OCI-LY7 (cell line): ENCODE measurements at regions not wholly inside any gene's neighbourhood (a gene's known extent, or its start where the extent isn't known, plus 50 kb on each side); places are given as distances from the start of the nearest gene placed in this dataset.

Experiments used
- BruUV-seq: library from RNA; stranded (reverse); fragments of 400-500 nt; replicated peaks from 2 replicates; lab custom pipeline; 2021; lab: Mats Ljungman, UMichigan
- CTCF ChIA-PET: fragments of 300-600 bp; sonication (Branson Sonifier 250); formaldehyde crosslinking; loops from one replicate; lab custom pipeline; 2022; ENCODE audit warnings: antibody characterized with exemption; ENCODE audit not compliant: unreplicated experiment; lab: Charles Lee
- POLR2A ChIA-PET: fragments of 300-600 bp; sonication (Branson Sonifier 250); formaldehyde crosslinking; loops from one replicate; lab custom pipeline; 2022; ENCODE audit warnings: antibody characterized with exemption; lab: Charles Lee
- DNase-seq: peaks from one replicate; pipeline ENCODE4 v3.0.0-alpha.2; 2015; ENCODE audit warnings: low spot score
- H2AFZ ChIP-seq: fragments of 200-600 bp; sonication (generic), shearing (Covaris generic); 2 replicates; pipeline ENCODE4 v1.6.1; 2014; ENCODE audit warnings: mild to moderate bottlenecking, antibody characterized with exemption, low read length, moderate library complexity
- H3K27ac ChIP-seq: fragments of 200-600 bp; sonication (generic); 2 replicates; pipeline ENCODE4 v1.5.1; 2014; ENCODE audit warnings: mixed run types, low read depth, mild to moderate bottlenecking, moderate library complexity, low read length, inconsistent platforms; ENCODE audit not compliant: poor library complexity, severe bottlenecking
- H3K36me3 ChIP-seq: fragments of 200-600 bp; sonication (generic); 2 replicates; pipeline ENCODE4 v1.6.1; 2014; ENCODE audit warnings: mild to moderate bottlenecking, antibody characterized with exemption, low read length, moderate library complexity, mixed read lengths; ENCODE audit not compliant: insufficient read depth
- H3K4me1 ChIP-seq: fragments of 200-600 bp; sonication (generic); 2 replicates; pipeline ENCODE4 v1.5.1; 2014; ENCODE audit warnings: mild to moderate bottlenecking, low read length; ENCODE audit not compliant: insufficient read depth, poor library complexity, severe bottlenecking
- H3K4me2 ChIP-seq: fragments of 200-600 bp; sonication (generic); 2 replicates; pipeline ENCODE4 v1.6.1; 2014; ENCODE audit warnings: mild to moderate bottlenecking, low read length
- H3K4me3 ChIP-seq: fragments of 200-600 bp; sonication (generic); 2 replicates; pipeline ENCODE4 v1.5.1; 2014; ENCODE audit warnings: mild to moderate bottlenecking, low read depth, low read length; ENCODE audit not compliant: poor library complexity, severe bottlenecking
- H3K79me2 ChIP-seq: fragments of 200-600 bp; sonication (generic); 2 replicates; pipeline ENCODE4 v1.6.1; 2016; ENCODE audit warnings: low read depth, mild to moderate bottlenecking, low read length, moderate library complexity, mixed read lengths; ENCODE audit not compliant: insufficient read depth
- H3K9me2 ChIP-seq: fragments of 200-600 bp; sonication (generic); 2 replicates; pipeline ENCODE4 v1.6.1; 2016; ENCODE audit warnings: mild to moderate bottlenecking, low read length, mixed read lengths; ENCODE audit not compliant: insufficient read depth
- H3K9me3 ChIP-seq: fragments of 200-600 bp; sonication (generic); 2 replicates; pipeline ENCODE4 v1.6.1; 2014; ENCODE audit warnings: mild to moderate bottlenecking, mixed run types, low read length, mixed read lengths
- H4K20me1 ChIP-seq: fragments of 200-600 bp; sonication (generic); 2 replicates; pipeline ENCODE4 v1.6.1; 2014; ENCODE audit warnings: mild to moderate bottlenecking, antibody characterized with exemption, low read length, moderate library complexity, mixed read lengths; ENCODE audit not compliant: insufficient read depth
- EZH2phosphoT487 ChIP-seq: fragments of 200-600 bp; sonication (generic); IDR thresholded peaks from 2 replicates; pipeline ENCODE4 v1.6.1; 2018; ENCODE audit warnings: low read depth, borderline replicate concordance, mild to moderate bottlenecking, mixed run types, antibody characterized with exemption, low read length, moderate library complexity, mixed read lengths
- intact Hi-C: fragments of 100-400 bp; cut with micrococcal nuclease; formaldehyde crosslinking; loops from one replicate; pipeline ENCODE4 v1.10.0; 2022; ENCODE audit not compliant: unreplicated experiment
- TF ChIP-seq, protein P1 (sequence below): fragments of 200-600 bp; sonication (generic); conservative IDR thresholded peaks from 2 replicates; pipeline ENCODE4 v1.5.1; 2014; ENCODE audit warnings: mild to moderate bottlenecking, antibody characterized with exemption, low read length, moderate library complexity, mixed read lengths

DNA sequence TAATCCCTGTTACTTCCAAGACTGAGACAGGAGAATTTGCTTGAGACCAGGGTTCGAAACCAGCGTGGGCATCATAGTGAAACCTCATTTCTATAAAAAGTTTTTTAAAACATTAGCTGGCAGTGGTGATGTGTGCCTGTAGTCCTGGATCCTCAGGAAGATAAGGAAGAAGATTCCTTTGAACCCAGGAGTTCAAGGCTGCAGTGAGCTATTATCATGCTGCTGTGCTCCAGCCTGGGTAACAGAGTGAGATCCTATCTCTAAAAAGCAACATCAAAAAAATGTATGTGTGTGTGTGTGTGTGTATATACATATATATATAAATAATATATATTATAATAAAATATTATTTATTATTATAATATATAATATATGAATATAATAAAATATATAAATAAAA is 1417.6 kb upstream of the CDH2 start:
- Histone ChIP-seq H3K4me2 (no peak overlapping the region), H2AFZ (no peak overlapping the region), H3K4me1 (no peaks in the 10 kb centered on the region), H4K20me1 (no peaks in the 10 kb centered on the region), H3K9me2 (no peaks in the 10 kb centered on the region), H3K79me2 (no peaks in the 10 kb centered on the region), H3K27ac (no peak overlapping the region), H3K4me3 (no peak overlapping the region), H3K36me3 (no peaks in the 10 kb centered on the region), H3K9me3 (no peaks in the 10 kb centered on the region)
- TF ChIP-seq, protein P1, sequence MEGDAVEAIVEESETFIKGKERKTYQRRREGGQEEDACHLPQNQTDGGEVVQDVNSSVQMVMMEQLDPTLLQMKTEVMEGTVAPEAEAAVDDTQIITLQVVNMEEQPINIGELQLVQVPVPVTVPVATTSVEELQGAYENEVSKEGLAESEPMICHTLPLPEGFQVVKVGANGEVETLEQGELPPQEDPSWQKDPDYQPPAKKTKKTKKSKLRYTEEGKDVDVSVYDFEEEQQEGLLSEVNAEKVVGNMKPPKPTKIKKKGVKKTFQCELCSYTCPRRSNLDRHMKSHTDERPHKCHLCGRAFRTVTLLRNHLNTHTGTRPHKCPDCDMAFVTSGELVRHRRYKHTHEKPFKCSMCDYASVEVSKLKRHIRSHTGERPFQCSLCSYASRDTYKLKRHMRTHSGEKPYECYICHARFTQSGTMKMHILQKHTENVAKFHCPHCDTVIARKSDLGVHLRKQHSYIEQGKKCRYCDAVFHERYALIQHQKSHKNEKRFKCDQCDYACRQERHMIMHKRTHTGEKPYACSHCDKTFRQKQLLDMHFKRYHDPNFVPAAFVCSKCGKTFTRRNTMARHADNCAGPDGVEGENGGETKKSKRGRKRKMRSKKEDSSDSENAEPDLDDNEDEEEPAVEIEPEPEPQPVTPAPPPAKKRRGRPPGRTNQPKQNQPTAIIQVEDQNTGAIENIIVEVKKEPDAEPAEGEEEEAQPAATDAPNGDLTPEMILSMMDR = no peak
- TF ChIP-seq EZH2phosphoT487 = no peak
- intact Hi-C loops = no loop called here
- no peak for DNase-seq
- ChIA-PET CTCF (no interaction called here), POLR2A (no interaction called here)
- BruUV-seq = no TSS peak

DNA sequence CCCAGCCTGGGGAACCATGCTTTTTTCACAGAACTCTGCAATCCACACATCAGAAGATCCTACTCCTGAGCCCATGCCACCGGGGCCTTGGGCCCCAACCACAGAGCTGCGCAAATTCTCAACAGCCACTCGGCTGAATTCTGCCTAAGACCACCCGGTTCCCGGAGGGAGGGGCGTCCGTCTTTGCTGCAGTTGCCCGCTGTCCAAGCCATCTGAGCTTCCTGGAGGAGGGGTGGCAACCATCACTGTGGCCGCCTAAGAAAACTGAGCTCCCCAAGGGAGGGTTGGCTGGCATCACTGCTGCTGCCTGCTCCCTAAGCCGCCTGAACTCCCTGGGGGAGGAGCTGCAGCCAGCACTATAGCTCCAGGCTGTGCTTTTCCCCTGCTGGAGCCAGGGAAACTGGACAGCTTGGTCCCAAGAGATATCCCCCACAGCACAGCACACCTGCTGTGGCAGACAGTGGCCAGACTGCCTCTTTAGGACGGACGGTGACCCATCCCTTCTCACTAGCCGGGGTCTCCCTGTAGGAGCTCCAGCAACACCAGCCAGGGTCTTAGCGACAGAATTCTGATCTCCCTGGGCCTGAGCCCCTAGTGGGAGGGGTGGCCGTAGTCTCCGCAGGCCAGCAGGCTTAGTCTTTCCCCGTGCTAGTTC is 1411.6 kb upstream of the CDH2 start:
- Histone ChIP-seq H3K79me2 (no peaks in the 10 kb centered on the region), H3K4me3 (no peak overlapping the region), H3K9me2 (no peaks in the 10 kb centered on the region), H3K4me1 (no peaks in the 10 kb centered on the region), H2AFZ (no peak overlapping the region), H3K27ac (no peak overlapping the region), H3K9me3 (no peaks in the 10 kb centered on the region), H3K36me3 (no peaks in the 10 kb centered on the region), H3K4me2 (no peak overlapping the region), H4K20me1 (no peaks in the 10 kb centered on the region)
- intact Hi-C loops = no loop called here
- ChIA-PET POLR2A (no interaction called here), CTCF (no interaction called here)
- DNase-seq = no peak
- TF ChIP-seq, protein P1 = no peak
- TF ChIP-seq EZH2phosphoT487 = no peak
- BruUV-seq = no TSS peak

DNA sequence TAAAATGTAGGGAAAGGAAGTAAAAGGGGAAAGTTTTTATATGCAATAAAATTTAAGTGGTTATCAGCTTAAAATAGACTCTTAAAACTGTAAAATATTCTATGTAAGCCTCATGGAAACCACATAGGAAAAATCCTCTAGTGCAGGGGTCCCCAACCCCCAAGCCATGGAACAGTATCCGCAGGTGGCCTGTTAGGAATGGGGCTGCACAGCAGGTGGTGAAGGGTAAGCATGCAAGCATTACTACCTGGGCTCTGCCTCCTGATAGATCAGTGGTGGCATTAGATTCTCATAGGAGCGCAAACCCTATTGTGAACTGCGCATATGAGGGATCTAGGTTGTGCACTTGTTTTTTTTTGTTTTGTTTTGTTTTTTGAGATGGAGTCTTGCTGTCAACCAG is 1409.3 kb upstream of the CDH2 start:
- no peak for DNase-seq
- no TSS peak for BruUV-seq
- no peaks in the 10 kb centered on the region for H3K79me2 ChIP-seq
- H4K20me1 ChIP-seq = no peaks in the 10 kb centered on the region
- no peak overlapping the region for H3K27ac ChIP-seq
- POLR2A ChIA-PET = interaction anchor here (0.7 kb wide), 1 partner anchor 23 kb away, joined by 3 read pairs; no protein-coding TSS in a partner anchor
- H3K9me2 ChIP-seq = no peaks in the 10 kb centered on the region
- no peak overlapping the region for H3K4me2 ChIP-seq
- TF ChIP-seq EZH2phosphoT487 = no peak
- TF ChIP-seq, protein P1 = no peak
- no peak overlapping the region for H3K4me3 ChIP-seq
- H3K36me3 ChIP-seq = no peaks in the 10 kb centered on the region
- intact Hi-C loops = no loop called here
- no peak overlapping the region for H2AFZ ChIP-seq
- no peaks in the 10 kb centered on the region for H3K4me1 ChIP-seq
- CTCF ChIA-PET = no interaction called here
- H3K9me3 ChIP-seq = no peaks in the 10 kb centered on the region
